ENCODE measurements at regions not wholly inside any gene's neighbourhood (a gene's known extent, or its start where the extent isn't known, plus 50 kb on each side); places are given as distances from the start of the nearest gene placed in this dataset.

DNA sequence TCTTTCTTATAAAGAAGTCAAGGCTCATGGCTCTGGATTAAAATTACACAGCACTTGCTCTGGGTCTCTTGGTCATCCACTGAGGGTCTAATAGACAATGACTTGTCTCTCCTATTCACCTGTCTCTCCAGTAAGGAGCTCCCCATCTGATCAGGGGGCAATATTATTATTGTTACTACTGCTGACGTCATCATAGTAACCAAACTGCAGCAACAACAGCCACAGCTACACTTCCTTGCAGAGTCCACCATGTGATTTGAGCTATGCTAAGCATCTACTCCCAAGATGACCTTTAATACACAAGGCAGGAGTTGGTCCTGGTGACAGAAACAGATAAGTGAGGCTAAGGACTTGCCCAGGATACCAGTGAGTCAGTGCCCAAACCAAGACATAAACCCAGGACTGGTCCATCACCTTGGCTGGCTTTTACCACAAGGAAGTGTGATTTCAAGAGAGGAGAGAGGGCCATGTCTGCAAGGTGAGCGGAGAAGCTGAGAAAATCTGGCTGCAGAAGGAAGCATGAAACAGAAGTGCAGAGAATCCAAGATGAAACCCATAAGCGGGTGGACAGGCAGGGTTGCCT is 602.5 kb downstream of the PTPRU start:
- TF ChIP-seq, protein P1, sequence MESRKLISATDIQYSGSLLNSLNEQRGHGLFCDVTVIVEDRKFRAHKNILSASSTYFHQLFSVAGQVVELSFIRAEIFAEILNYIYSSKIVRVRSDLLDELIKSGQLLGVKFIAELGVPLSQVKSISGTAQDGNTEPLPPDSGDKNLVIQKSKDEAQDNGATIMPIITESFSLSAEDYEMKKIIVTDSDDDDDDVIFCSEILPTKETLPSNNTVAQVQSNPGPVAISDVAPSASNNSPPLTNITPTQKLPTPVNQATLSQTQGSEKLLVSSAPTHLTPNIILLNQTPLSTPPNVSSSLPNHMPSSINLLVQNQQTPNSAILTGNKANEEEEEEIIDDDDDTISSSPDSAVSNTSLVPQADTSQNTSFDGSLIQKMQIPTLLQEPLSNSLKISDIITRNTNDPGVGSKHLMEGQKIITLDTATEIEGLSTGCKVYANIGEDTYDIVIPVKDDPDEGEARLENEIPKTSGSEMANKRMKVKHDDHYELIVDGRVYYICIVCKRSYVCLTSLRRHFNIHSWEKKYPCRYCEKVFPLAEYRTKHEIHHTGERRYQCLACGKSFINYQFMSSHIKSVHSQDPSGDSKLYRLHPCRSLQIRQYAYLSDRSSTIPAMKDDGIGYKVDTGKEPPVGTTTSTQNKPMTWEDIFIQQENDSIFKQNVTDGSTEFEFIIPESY (IDR thresholded peaks at IDR 0.05) = no peak
- TF ChIP-seq EGR1 (IDR thresholded peaks at IDR 0.05; ENCODE audit: low read depth in 2 of 2) (no peak), SP1 (IDR thresholded peaks at IDR 0.05) (no peak), JUND (IDR thresholded peaks at IDR 0.05) (no peak), RAD21 (IDR thresholded peaks at IDR 0.05) (no peak), TAF1 (conservative IDR thresholded peaks at IDR 0.05) (no peak), HNF4A (conservative IDR thresholded peaks at IDR 0.05) (no peak), YY1 (IDR thresholded peaks at IDR 0.05) (no peak), GABPA (IDR thresholded peaks at IDR 0.05 in 1 of 2, conservative IDR thresholded peaks at IDR 0.05 in 1 of 2) (no peak), HNF4G (IDR thresholded peaks at IDR 0.05) (no peak)
- TF ChIP-seq, protein P2, sequence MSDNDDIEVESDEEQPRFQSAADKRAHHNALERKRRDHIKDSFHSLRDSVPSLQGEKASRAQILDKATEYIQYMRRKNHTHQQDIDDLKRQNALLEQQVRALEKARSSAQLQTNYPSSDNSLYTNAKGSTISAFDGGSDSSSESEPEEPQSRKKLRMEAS (IDR thresholded peaks at IDR 0.05) = no peak
- TF ChIP-seq, protein P3, sequence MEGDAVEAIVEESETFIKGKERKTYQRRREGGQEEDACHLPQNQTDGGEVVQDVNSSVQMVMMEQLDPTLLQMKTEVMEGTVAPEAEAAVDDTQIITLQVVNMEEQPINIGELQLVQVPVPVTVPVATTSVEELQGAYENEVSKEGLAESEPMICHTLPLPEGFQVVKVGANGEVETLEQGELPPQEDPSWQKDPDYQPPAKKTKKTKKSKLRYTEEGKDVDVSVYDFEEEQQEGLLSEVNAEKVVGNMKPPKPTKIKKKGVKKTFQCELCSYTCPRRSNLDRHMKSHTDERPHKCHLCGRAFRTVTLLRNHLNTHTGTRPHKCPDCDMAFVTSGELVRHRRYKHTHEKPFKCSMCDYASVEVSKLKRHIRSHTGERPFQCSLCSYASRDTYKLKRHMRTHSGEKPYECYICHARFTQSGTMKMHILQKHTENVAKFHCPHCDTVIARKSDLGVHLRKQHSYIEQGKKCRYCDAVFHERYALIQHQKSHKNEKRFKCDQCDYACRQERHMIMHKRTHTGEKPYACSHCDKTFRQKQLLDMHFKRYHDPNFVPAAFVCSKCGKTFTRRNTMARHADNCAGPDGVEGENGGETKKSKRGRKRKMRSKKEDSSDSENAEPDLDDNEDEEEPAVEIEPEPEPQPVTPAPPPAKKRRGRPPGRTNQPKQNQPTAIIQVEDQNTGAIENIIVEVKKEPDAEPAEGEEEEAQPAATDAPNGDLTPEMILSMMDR (IDR thresholded peaks at IDR 0.05; ENCODE audit: low read depth, low read length, missing input control) = no peak
- TF ChIP-seq, protein P4, sequence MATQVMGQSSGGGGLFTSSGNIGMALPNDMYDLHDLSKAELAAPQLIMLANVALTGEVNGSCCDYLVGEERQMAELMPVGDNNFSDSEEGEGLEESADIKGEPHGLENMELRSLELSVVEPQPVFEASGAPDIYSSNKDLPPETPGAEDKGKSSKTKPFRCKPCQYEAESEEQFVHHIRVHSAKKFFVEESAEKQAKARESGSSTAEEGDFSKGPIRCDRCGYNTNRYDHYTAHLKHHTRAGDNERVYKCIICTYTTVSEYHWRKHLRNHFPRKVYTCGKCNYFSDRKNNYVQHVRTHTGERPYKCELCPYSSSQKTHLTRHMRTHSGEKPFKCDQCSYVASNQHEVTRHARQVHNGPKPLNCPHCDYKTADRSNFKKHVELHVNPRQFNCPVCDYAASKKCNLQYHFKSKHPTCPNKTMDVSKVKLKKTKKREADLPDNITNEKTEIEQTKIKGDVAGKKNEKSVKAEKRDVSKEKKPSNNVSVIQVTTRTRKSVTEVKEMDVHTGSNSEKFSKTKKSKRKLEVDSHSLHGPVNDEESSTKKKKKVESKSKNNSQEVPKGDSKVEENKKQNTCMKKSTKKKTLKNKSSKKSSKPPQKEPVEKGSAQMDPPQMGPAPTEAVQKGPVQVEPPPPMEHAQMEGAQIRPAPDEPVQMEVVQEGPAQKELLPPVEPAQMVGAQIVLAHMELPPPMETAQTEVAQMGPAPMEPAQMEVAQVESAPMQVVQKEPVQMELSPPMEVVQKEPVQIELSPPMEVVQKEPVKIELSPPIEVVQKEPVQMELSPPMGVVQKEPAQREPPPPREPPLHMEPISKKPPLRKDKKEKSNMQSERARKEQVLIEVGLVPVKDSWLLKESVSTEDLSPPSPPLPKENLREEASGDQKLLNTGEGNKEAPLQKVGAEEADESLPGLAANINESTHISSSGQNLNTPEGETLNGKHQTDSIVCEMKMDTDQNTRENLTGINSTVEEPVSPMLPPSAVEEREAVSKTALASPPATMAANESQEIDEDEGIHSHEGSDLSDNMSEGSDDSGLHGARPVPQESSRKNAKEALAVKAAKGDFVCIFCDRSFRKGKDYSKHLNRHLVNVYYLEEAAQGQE (IDR thresholded peaks at IDR 0.05) = no peak
- DNase-seq (ENCODE audit: low spot score) = peak; percentile 13
- Histone ChIP-seq H3K36me3 (ENCODE audit: control insufficient read depth in 4 of 4, insufficient read depth in 3 of 4, low read depth in 1 of 4, low read length in 3 of 4) (peaks cover 0 to 2% (median 0%) of the 10 kb centered on the region in 4 donors), H3K27me3 (ENCODE audit: control insufficient read depth in 4 of 4, insufficient read depth in 4 of 4, low read length in 3 of 4) (peaks cover 0 to 11% (median 0%) of the 10 kb centered on the region in 4 donors), H3K9ac (ENCODE audit: low read depth in 1 of 2, low read length in 2 of 2) (no peak overlapping the region), H3K4me1 (ENCODE audit: control insufficient read depth in 4 of 4, insufficient read depth in 4 of 4, low read length in 3 of 4) (no peaks in the 10 kb centered on the region), H3K9me3 (ENCODE audit: control insufficient read depth in 4 of 4, low read length in 3 of 4) (peaks cover 0 to 18% (median 6%) of the 10 kb centered on the region in 4 donors), H3K4me3 (ENCODE audit: low read depth in 1 of 3, low read length in 3 of 3) (no peak overlapping the region), H3K27ac (ENCODE audit: low read depth in 1 of 2, low read length in 2 of 2) (no peak overlapping the region)
- WGBS = 81% methylated on average over 3 of the region's 3 CpGs
